Memory B cell (primary cell): ENCODE measurements at regions not wholly inside any gene's neighbourhood (a gene's known extent, or its start where the extent isn't known, plus 50 kb on each side); places are given as distances from the start of the nearest gene placed in this dataset.
A peak's percentile ranks its signal among the peaks of the same experiment; 100 is the strongest.

Experiments used
- ATAC-seq: fragments of 150-1000 bp; cut with Tn5 transposase; 2 replicates; pipeline ENCODE4 v1.10.0; 2021; ENCODE audit warnings: low read depth, mild to moderate bottlenecking, moderate library complexity
- DNase-seq, 2 donors: peaks; one replicate each; pipeline ENCODE4 v3.0.0; 2022; ENCODE audit warnings: low spot score in 2 of 2
- H3K27ac Mint-ChIP-seq: one replicate; pipeline ENCODE4 v1.8.0; 2022; ENCODE audit warnings: mild to moderate bottlenecking, moderate library complexity, mixed read lengths
- H3K27me3 Mint-ChIP-seq: one replicate; pipeline ENCODE4 v1.8.0; 2022; ENCODE audit warnings: mixed read lengths
- H3K36me3 Mint-ChIP-seq: one replicate; pipeline ENCODE4 v1.8.0; 2022; ENCODE audit warnings: mild to moderate bottlenecking, mixed read lengths
- H3K4me1 Mint-ChIP-seq: one replicate; pipeline ENCODE4 v1.8.0; 2022; ENCODE audit warnings: mixed read lengths
- H3K4me3 Mint-ChIP-seq: one replicate; pipeline ENCODE4 v1.8.0; 2022; ENCODE audit warnings: mild to moderate bottlenecking, moderate library complexity, mixed read lengths
- H3K9me3 Mint-ChIP-seq: one replicate; pipeline ENCODE4 v1.8.0; 2022; ENCODE audit warnings: mixed read lengths

DNA sequence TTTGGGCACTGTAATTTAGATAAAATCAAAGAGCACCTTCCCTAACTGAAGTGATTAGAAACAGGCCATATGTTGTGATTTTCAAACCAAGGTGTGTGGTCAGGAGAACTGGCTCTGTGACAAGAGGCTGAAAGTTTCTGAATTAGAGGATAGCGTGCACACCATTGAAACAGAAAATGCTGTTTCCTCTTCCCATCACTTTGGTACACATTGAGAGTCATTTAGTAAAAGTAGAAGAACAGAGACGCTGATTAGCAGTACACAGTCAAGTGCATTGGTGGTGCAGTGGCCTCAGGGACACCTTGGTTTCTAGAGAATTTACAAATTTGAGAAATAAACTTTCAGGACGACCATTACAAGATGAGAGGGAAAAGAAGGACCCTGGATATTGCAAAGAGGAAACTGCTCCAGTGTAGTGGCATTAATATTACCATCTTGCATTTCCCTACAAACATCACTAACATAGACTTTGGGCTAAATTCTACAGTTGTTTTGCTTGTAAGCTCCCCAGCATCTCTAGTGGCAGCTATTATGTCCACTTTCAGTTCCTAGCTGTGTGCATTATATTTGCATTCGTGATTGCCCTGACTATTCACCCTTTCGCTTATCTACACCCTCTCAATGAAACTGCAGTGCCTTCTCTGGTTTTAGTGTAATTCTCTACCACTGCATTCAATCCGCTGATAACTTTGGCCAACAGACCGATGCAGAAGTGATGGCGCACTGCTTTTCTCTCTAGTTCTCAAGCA, 728.1 kb upstream of the GRM7 start:
- DNase-seq, result no peak
- no peak overlapping the region for H3K4me3 Mint-ChIP-seq
- no peaks in the 10 kb centered on the region for H3K36me3 Mint-ChIP-seq
- H3K27me3 Mint-ChIP-seq, result no peaks in the 10 kb centered on the region
- peaks cover 2% of the 10 kb centered on the region for H3K4me1 Mint-ChIP-seq
- H3K9me3 Mint-ChIP-seq, result no peaks in the 10 kb centered on the region
- no peak overlapping the region for H3K27ac Mint-ChIP-seq
- ATAC-seq, result no peak

DNA sequence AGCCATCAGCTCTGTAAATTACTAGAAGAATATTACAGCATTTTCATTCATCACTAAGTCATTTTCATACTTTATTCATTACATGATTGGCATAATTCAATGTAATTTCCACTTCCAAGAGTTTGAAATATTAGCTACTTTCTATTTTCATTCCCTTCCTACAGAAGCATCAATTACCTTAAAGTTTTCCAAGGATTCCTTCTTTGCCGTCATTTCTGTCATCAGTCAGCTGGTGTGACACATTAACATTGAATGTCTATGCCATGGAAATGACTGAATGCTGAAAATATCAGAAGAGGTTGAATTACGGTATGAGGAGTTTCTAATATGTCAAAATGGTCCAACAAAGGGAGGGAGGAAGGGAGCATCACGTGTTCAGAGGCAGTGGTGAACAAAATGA, 718.2 kb upstream of the GRM7 start:
- Mint-ChIP-seq H3K9me3 (no peaks in the 10 kb centered on the region), H3K36me3 (no peaks in the 10 kb centered on the region)

DNA sequence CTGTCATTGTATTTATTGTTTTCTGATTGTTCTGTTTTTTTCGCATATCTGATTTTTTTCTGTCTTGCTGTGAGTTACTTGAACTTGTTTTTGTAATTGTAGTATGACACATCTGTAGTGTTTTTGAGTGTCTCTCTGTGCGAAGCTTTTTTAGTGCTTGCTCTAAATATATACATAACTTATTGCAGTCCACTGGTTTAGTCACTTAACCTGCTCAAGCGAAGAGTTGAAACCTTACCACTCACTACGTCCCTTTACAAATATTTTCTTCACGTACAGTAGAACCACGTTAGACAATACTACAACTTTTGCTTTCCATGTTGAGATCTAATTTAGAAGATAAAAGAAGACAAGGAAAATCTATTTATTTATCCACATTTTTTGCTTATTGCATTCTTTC, 713.0 kb upstream of the GRM7 start:
- Mint-ChIP-seq H3K9me3 (peaks cover 2% of the 10 kb centered on the region), H3K27ac (no peak overlapping the region), H3K36me3 (no peaks in the 10 kb centered on the region), H3K4me1 (peaks cover 3% of the 10 kb centered on the region), H3K27me3 (no peaks in the 10 kb centered on the region), H3K4me3 (no peak overlapping the region)
- DNase-seq, result no peak
- ATAC-seq, result no peak

More for the DNA sequence above, 718.2 kb upstream of the GRM7 start:
- Mint-ChIP-seq H3K27ac (no peak overlapping the region), H3K27me3 (no peaks in the 10 kb centered on the region), H3K4me1 (peaks cover 3% of the 10 kb centered on the region), H3K4me3 (no peak overlapping the region)
- DNase-seq (no peak), ATAC-seq (no peak)

- no peaks in the 10 kb centered on the region for H3K36me3 Mint-ChIP-seq
- H3K27ac Mint-ChIP-seq, result no peak overlapping the region
- H3K4me1 Mint-ChIP-seq, result no peaks in the 10 kb centered on the region
- no peak for ATAC-seq
- no peaks in the 10 kb centered on the region for H3K9me3 Mint-ChIP-seq
- peaks cover 2% of the 10 kb centered on the region for H3K27me3 Mint-ChIP-seq
- DNase-seq, result no peak
- no peak overlapping the region for H3K4me3 Mint-ChIP-seq
These were observed 705.1 kb upstream of the GRM7 start for GRCh38 chr3:6155650-6156338.

DNA sequence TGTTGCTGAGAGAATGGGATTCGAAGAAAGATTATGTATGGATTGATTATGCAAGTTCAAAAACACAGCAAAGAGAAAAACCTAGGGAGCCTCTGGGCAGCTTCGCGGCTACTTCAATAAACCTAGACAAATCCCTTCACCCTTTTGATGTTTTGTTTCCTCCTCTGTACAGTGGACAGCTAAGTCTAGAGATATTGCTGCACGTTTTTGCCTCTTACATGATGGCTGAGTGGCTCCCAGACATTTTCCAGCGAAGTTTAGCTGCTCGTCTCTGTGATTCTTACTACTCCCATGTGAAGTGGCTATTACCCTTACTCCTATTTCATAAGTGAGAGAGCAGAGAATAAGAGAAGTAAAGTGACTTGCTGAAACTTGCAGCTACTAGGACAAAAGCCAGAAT, 695.0 kb upstream of the GRM7 start:
- no peaks in the 10 kb centered on the region for H3K27me3 Mint-ChIP-seq
- peaks cover 3% of the 10 kb centered on the region for H3K4me1 Mint-ChIP-seq
- H3K9me3 Mint-ChIP-seq, result no peaks in the 10 kb centered on the region
- H3K4me3 Mint-ChIP-seq, result no peak overlapping the region
- no peak overlapping the region for H3K27ac Mint-ChIP-seq
- H3K36me3 Mint-ChIP-seq, result no peaks in the 10 kb centered on the region
- ATAC-seq (no peak), DNase-seq (no peak)

- H3K27ac Mint-ChIP-seq, result peak overlapping the region; percentile 24
- H3K9me3 Mint-ChIP-seq, result no peaks in the 10 kb centered on the region
- H3K4me1 Mint-ChIP-seq, result peaks cover 3% of the 10 kb centered on the region
- no peaks in the 10 kb centered on the region for H3K27me3 Mint-ChIP-seq
- no peak overlapping the region for H3K4me3 Mint-ChIP-seq
- H3K36me3 Mint-ChIP-seq, result no peaks in the 10 kb centered on the region
- ATAC-seq (peak; percentile 45), DNase-seq (no peak)
These were observed 692.7 kb upstream of the GRM7 start for GRCh38 chr3:6168256-6168655.

DNA sequence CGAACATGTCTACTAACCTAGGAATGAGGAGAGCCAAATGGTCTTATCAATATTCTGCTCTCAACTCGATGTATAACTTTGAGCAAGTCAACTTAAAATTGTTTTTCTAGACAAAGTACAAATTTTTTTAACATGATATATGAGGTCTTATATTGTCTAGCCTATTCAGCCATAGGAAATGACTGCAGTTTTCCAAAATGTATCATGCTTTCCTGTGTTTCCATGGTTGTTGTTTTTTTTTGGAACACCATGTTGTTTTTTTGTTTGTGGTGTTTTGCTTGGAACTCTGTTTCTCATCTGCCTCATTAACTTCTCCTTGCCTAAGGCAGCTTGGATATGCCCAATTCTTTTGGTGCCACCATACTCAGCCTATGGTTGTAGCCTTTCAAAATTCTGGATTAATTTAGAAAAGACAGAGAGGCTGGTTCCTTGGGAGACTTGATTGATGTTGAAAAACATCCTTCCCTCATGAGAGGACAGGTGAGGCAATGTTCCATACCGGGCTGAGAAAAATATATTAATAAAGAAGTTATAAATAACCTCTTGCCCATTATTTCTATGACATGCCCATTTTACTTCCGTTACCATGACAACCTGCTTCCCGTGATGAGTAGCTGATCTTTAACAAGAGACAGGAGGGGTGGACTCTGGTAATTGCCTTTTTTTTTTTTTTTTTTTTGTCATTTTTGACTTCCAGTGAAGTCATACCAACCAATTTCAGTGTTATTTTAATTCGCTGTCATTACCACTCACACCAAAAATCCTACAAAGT, 687.9 kb upstream of the GRM7 start:
- Mint-ChIP-seq H3K4me3 (no peak overlapping the region), H3K4me1 (peaks cover 3% of the 10 kb centered on the region), H3K36me3 (no peaks in the 10 kb centered on the region), H3K9me3 (no peaks in the 10 kb centered on the region), H3K27ac (no peak overlapping the region), H3K27me3 (peaks cover 2% of the 10 kb centered on the region)
- DNase-seq, result no peak
- no peak for ATAC-seq

- DNase-seq, result no peak
These were observed 683.5 kb upstream of the GRM7 start for GRCh38 chr3:6177417-6177816.

DNA sequence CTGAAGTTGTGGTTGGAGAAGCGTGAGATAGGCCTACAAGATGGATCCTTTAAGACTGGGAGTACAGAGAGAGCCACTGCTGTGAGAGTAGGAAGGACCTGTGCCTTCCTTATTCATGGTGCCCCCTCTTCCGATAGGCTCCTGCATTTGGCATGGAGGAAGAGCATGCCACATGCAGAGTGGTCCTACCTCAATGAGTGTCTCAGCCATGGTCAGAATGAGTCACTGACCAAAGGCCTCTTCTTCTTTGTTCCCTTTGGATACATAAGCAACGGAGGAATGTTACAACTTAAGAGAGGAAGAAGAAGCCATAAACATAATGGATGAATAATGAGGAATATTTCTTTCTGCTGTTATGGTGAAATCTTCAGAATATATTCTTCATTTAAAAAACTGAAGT, 681.2 kb upstream of the GRM7 start:
- Mint-ChIP-seq H3K4me3 (no peak overlapping the region), H3K27me3 (no peaks in the 10 kb centered on the region)
- no peak for DNase-seq

More at GRCh38 chr3:6177417-6177816, 683.5 kb upstream of the GRM7 start:
- Mint-ChIP-seq H3K9me3 (no peaks in the 10 kb centered on the region), H3K4me3 (no peak overlapping the region), H3K27ac (no peak overlapping the region), H3K36me3 (no peaks in the 10 kb centered on the region), H3K27me3 (peaks cover 2% of the 10 kb centered on the region), H3K4me1 (no peaks in the 10 kb centered on the region)
- no peak for ATAC-seq

GRCh38 chr3:6180171-6180570, 680.7 kb upstream of the GRM7 start:
- Mint-ChIP-seq H3K9me3 (no peaks in the 10 kb centered on the region), H3K36me3 (no peaks in the 10 kb centered on the region), H3K27me3 (no peaks in the 10 kb centered on the region), H3K27ac (no peak overlapping the region), H3K4me3 (no peak overlapping the region), H3K4me1 (no peaks in the 10 kb centered on the region)
- DNase-seq (no peak), ATAC-seq (no peak)

More for the DNA sequence above, 681.2 kb upstream of the GRM7 start:
- H3K36me3 Mint-ChIP-seq, result no peaks in the 10 kb centered on the region
- no peak for ATAC-seq
- no peaks in the 10 kb centered on the region for H3K9me3 Mint-ChIP-seq
- no peaks in the 10 kb centered on the region for H3K4me1 Mint-ChIP-seq
- no peak overlapping the region for H3K27ac Mint-ChIP-seq

DNA sequence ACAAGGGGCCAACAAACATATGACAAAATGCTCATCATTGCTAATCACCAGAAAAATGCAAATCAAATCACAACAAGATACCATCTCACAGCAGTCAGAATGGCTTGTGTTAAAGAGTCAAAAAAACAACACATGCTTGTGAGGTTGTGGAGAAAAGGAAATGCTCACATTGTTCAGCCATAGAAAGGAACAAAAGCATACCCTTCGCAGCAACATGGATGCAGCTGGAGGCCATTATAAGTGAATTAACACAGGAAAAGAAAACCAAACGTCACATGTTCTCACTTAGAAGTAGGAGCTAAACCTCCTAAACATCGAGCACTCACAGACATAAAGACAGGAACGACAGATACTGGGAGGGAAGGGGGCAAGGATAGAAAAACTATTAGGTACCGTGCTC, 678.4 kb upstream of the GRM7 start:
- no peaks in the 10 kb centered on the region for H3K36me3 Mint-ChIP-seq
- ATAC-seq, result no peak

GRCh38 chr3:6182909-6183308, 678.0 kb upstream of the GRM7 start:
- no peak for ATAC-seq

More for the DNA sequence above, 678.4 kb upstream of the GRM7 start:
- Mint-ChIP-seq H3K27ac (no peak overlapping the region), H3K27me3 (no peaks in the 10 kb centered on the region), H3K4me3 (no peak overlapping the region), H3K4me1 (no peaks in the 10 kb centered on the region), H3K9me3 (no peaks in the 10 kb centered on the region)
- no peak for DNase-seq

DNA sequence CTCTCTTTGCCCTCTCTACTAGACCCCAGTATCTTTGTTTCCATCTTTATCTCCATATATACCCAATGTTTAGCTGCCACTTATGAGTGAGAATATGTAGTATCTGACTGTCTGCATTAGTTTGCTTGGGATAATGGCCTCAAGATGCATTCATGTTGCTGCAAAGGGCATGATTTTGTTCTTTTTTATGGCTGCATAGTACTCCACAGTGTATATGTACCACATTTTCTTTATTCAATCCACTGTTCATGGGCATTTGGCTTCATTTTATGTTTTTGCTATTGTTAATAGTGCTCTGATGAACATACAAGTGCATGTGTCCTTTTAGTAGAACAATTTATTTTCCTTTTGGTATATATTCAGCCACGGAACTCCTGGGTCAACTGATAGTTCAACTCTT, 671.5 kb upstream of the GRM7 start:
- no peak for ATAC-seq
- H3K4me3 Mint-ChIP-seq, result no peak overlapping the region
- H3K4me1 Mint-ChIP-seq, result no peaks in the 10 kb centered on the region
- H3K27me3 Mint-ChIP-seq, result peaks cover 1% of the 10 kb centered on the region
- H3K36me3 Mint-ChIP-seq, result no peaks in the 10 kb centered on the region
- no peak for DNase-seq
- H3K9me3 Mint-ChIP-seq, result no peaks in the 10 kb centered on the region
- no peak overlapping the region for H3K27ac Mint-ChIP-seq

More at GRCh38 chr3:6182909-6183308, 678.0 kb upstream of the GRM7 start:
- H3K9me3 Mint-ChIP-seq, result no peaks in the 10 kb centered on the region
- no peaks in the 10 kb centered on the region for H3K27me3 Mint-ChIP-seq
- H3K4me1 Mint-ChIP-seq, result no peaks in the 10 kb centered on the region
- no peak overlapping the region for H3K27ac Mint-ChIP-seq
- no peaks in the 10 kb centered on the region for H3K36me3 Mint-ChIP-seq
- DNase-seq, result no peak
- no peak overlapping the region for H3K4me3 Mint-ChIP-seq

DNA sequence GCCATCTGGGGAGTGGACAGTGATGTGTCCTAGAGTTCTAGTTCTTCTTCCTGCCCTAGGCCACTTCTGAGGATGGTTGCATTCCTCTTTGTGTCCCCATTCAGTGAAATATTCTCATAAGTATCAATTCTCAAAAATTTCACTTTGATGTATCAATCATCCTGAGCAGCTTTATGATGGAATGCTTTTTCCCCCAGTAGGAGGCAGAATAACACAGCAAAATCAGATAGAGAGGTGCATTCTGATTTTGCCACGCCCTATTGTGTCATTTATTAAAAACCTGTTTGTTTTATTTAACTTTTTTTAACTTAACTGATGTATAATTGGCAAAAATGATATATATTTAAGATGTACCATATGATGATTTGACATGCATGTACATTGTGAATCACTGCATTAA, 656.0 kb upstream of the GRM7 start:
- no peaks in the 10 kb centered on the region for H3K9me3 Mint-ChIP-seq
- ATAC-seq (peak; percentile 41), DNase-seq (peak; percentile 12 to 24)
- H3K27me3 Mint-ChIP-seq, result peaks cover 6% of the 10 kb centered on the region
- peaks cover 3% of the 10 kb centered on the region for H3K4me1 Mint-ChIP-seq
- H3K36me3 Mint-ChIP-seq, result no peaks in the 10 kb centered on the region
- no peak overlapping the region for H3K4me3 Mint-ChIP-seq
- H3K27ac Mint-ChIP-seq, result no peak overlapping the region
